ENCODE measurements at regions not wholly inside any gene's neighbourhood (a gene's known extent, or its start where the extent isn't known, plus 50 kb on each side); places are given as distances from the start of the nearest gene placed in this dataset.

- DNase-seq (ENCODE audit: low read depth): no peak
These were observed 56.9 kb upstream of the TMPRSS2 start for GRCh38 chr21:41564871-41565274.

GRCh38 chr21:41562101-41563000 is 54.4 kb upstream of the TMPRSS2 start:
- DNase-seq (ENCODE audit: low read depth): no peak

GRCh38 chr21:41561701-41562100 is 53.7 kb upstream of the TMPRSS2 start:
- DNase-seq (ENCODE audit: low read depth): no peak

- no peak for DNase-seq (ENCODE audit: low read depth)
These were observed 52.8 kb upstream of the TMPRSS2 start for GRCh38 chr21:41560661-41561158.

GRCh38 chr21:41559658-41560631 is 52.0 kb upstream of the TMPRSS2 start:
- no peak for DNase-seq (ENCODE audit: low read depth)

- no peak for DNase-seq (ENCODE audit: low read depth)
These were observed 50.9 kb upstream of the TMPRSS2 start for GRCh38 chr21:41558842-41559241.

- no peak for DNase-seq (ENCODE audit: low read depth)
These were observed 49.9 kb upstream of the TMPRSS2 start for GRCh38 chr21:41557884-41558283.

All from stimulated activated CD8-positive, alpha-beta memory T cell treated with anti-CD3 and anti-CD28 coated beads, Interleukin-4, amount 100 ng/mL, for 24 hours (primary cell).